Coronary artery (tissue), 2 donors: ENCODE measurements at regions not wholly inside any gene's neighbourhood (a gene's known extent, or its start where the extent isn't known, plus 50 kb on each side); places are given as distances from the start of the nearest gene placed in this dataset.
"Not testable (repeated sequence)": the region's sequence is repeated elsewhere in the genome, so short reads cannot be mapped to it uniquely, and the experiment has no call there.

ENCODE experiments used
- DNase-seq: peaks from one replicate; pipeline ENCODE4 v3.0.0-alpha.2; 2017; ENCODE audit warnings: low spot score
- H3K27ac ChIP-seq, 2 donors: fragments of 200-600 bp; sonication (generic); one replicate each; pipeline ENCODE4 v1.5.1; 2016 to 2019
- H3K4me3 ChIP-seq: fragments of 200-600 bp; sonication (generic); 2 replicates; pipeline ENCODE4 v1.5.1; 2016; ENCODE audit warnings: mild to moderate bottlenecking, moderate library complexity
- TF ChIP-seq, protein P1 (sequence below): fragments of 200-600 bp; sonication (generic); IDR thresholded peaks from one replicate; pipeline ENCODE4 v1.5.1; 2019; ENCODE audit warnings: antibody characterized with exemption

DNA sequence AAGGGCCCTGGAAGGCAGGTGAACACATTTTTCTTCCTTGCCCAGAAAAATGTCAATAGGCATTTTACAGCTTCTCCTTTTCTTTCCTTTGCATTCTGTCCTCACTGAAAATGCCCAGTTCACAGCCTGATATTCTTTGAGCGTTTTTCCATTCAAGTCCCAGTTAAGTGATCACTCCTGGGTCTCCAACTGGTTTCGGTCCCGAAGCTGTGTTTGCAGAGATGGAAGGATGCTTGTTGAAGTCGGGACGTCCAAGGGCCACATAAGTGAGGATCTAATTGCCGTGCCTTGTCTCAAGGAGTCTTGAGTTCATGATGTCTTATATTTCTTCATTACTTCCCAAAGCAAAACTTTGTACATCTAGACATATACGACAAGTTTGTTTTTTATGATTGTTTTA is 208.7 kb upstream of the PRKCQ start:
- TF ChIP-seq, protein P1, sequence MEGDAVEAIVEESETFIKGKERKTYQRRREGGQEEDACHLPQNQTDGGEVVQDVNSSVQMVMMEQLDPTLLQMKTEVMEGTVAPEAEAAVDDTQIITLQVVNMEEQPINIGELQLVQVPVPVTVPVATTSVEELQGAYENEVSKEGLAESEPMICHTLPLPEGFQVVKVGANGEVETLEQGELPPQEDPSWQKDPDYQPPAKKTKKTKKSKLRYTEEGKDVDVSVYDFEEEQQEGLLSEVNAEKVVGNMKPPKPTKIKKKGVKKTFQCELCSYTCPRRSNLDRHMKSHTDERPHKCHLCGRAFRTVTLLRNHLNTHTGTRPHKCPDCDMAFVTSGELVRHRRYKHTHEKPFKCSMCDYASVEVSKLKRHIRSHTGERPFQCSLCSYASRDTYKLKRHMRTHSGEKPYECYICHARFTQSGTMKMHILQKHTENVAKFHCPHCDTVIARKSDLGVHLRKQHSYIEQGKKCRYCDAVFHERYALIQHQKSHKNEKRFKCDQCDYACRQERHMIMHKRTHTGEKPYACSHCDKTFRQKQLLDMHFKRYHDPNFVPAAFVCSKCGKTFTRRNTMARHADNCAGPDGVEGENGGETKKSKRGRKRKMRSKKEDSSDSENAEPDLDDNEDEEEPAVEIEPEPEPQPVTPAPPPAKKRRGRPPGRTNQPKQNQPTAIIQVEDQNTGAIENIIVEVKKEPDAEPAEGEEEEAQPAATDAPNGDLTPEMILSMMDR = no peak
- no peak for DNase-seq
- no peak overlapping the region for H3K4me3 ChIP-seq
- H3K27ac ChIP-seq = no peak overlapping the region

DNA sequence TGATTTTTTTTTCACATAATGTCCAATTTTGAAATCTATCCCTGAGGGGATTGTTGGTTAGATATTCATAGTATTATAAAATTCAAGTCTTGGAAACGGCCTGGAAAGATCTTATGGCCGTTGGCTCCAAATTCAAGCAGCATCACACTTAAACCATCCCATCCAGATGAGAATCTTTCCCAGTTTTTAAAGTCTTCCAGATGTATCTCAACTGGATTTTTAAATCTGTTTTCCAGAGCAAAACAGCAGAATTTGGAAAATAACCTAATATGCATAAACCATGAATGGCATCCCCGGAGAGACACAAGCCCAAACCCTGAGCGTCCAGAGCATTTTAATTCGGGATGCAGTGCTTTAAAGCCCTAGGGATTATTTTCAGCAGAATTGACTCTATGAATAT is 208.2 kb upstream of the PRKCQ start:
- no peak overlapping the region for H3K27ac ChIP-seq
- DNase-seq = no peak
- TF ChIP-seq, protein P1 = no peak
- H3K4me3 ChIP-seq = no peak overlapping the region

DNA sequence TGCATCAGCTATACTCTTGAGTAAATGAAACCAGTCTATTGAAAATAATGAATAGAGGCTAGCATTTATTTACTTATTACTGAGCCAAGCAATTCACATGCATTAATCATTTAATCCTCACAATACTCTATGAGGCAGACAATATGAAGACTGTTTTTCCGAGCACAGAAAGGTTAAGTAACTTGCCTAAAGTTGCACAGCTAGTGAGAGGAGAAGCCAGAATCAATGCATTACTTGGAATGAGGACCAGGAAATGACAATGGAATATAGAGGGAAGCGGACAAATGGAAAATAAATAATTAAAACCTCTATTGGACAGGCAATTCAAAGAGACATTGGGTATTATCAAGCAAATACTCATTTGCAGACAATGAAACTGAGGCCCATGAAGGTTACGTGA is 207.6 kb upstream of the PRKCQ start:
- no peak overlapping the region for H3K4me3 ChIP-seq
- H3K27ac ChIP-seq = no peak overlapping the region
- no peak for DNase-seq
- TF ChIP-seq, protein P1 = no peak

DNA sequence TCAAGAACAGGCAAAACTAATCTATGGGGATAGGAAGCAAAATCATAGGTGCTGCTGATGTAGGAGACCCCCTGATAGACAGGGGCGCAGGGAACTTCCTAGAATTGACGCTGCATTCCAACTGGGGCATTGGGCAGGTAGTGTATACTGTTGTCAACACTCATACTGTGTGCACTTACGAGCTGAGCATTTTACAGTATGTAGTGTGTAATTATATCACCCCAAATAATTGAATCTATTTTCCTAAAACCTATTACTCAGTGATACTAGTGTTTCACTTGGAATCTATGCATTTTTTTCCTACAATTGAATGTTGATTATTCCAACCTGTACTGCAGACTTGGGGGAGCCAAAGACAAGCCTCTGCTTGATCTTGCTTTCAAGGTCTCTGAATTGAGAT is 207.0 kb upstream of the PRKCQ start:
- no peak for DNase-seq
- H3K27ac ChIP-seq = no peak overlapping the region
- H3K4me3 ChIP-seq = no peak overlapping the region
- TF ChIP-seq, protein P1 = no peak

DNA sequence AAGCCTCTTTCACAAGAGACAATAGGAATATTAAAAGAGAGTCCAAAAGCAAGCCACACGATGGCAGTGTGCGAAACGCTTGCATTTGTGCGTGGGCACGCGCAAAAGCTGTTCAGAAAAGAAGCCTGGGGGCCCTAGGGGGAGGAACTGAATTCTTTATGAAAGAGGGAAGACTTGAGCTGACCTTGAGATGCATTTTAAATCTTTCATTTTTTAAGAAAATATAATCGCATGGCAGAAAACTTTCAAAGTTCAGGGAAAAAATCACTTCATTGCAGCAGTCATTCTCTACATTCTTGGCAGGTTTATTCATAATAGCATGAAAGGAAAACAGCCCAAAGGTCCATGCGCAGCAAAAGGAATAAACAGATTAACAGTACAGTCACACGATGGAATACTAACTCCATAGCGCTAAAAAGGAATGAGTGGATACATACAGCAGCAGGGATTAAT is 206.5 kb upstream of the PRKCQ start:
- TF ChIP-seq, protein P1 = no peak
- Histone ChIP-seq H3K4me3 (no peak overlapping the region), H3K27ac (no peak overlapping the region)
- no peak for DNase-seq

DNA sequence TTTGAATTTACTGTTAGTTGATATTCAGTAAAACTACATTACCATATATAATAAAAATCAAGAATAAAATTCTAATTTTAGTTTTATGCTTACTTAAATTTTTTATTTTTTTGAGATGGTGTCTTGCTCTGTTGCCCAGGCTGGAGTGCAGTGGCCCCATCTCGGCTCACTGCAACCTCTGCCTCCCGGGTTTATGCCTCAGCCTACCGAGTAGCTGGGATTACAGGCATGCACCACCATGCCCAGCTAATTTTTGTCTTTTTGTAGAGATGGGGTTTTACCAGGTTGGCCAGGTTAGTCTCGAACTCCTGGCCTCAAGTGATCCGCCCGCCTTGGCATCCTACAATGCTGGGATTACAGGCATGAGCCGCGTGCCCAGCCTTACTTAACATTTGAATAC is 204.4 kb upstream of the PRKCQ start:
- H3K4me3 ChIP-seq, H3K27ac ChIP-seq, DNase-seq: not testable (repeated sequence)

DNA sequence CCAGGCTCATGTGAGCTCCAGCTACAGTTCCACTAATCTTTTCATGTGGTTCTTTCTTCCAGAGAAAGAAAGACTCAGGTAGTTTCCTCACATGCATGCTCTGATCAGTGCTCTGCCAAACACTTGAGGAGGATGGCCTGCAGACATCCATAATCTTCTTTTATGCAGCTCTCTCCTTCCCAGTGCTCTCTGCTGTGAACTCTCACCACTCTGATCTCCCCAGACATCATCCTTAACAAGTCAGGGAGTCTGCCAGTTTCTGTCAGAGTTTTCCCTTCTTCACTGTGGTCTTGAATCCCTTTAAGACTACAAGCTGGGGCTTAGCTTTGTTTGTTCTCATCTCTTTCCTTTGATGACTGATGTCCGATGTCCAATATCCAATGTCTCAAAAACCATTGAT is 203.4 kb upstream of the PRKCQ start:
- TF ChIP-seq, protein P1 = no peak
- Histone ChIP-seq H3K27ac (no peak overlapping the region), H3K4me3 (no peak overlapping the region)
- DNase-seq = no peak

DNA sequence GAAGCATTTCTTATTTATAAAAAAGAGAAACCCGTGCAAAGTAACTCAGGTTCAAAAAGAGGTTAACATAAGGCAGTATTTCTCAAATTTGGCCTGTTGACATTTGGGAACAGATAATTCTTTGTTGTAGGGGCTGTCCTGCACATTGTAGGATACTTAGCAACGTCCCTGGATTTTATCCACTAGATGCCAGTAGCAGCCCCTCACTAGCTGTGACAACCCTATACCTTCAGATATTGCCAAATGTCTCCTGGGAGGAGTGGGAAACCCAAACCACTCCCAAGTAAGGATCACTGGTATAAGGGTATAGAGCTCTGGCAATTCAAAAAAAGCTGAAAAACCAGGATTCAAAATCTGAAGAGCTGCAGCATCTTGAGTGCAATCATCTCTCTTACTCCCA is 202.3 kb upstream of the PRKCQ start:
- TF ChIP-seq, protein P1 = no peak
- no peak for DNase-seq
- Histone ChIP-seq H3K4me3 (no peak overlapping the region), H3K27ac (no peak overlapping the region)
